Central memory CD8-positive, alpha-beta T cell (primary cell): ENCODE measurements at regions not wholly inside any gene's neighbourhood (a gene's known extent, or its start where the extent isn't known, plus 50 kb on each side); places are given as distances from the start of the nearest gene placed in this dataset.
A peak's percentile ranks its signal among the peaks of the same experiment; 100 is the strongest.

Experiments
- ATAC-seq: fragments of 150-1000 bp; cut with Tn5 transposase; replicated peaks from 2 replicates; pipeline ENCODE4 v1.10.0; 2022; ENCODE audit warnings: mild to moderate bottlenecking, moderate FRiP score, moderate number of reproducible peaks; ENCODE audit not compliant: poor library complexity, severe bottlenecking; ENCODE audit errors: extremely low read depth
- DNase-seq, 2 donors: peaks; one replicate each; pipeline ENCODE4 v3.0.0; 2021; ENCODE audit warnings: low spot score in 2 of 2
- H3K27ac Mint-ChIP-seq: one replicate; pipeline ENCODE4 v1.8.0; 2022; ENCODE audit warnings: low read depth, mild to moderate bottlenecking, moderate library complexity, mixed read lengths
- H3K27me3 Mint-ChIP-seq: one replicate; pipeline ENCODE4 v1.8.0; 2022; ENCODE audit warnings: mixed read lengths
- H3K36me3 Mint-ChIP-seq: one replicate; pipeline ENCODE4 v1.8.0; 2022; ENCODE audit warnings: mild to moderate bottlenecking, moderate library complexity, mixed read lengths; ENCODE audit not compliant: insufficient read depth
- H3K4me1 Mint-ChIP-seq: one replicate; pipeline ENCODE4 v1.8.0; 2022; ENCODE audit warnings: mixed read lengths
- H3K4me3 Mint-ChIP-seq: one replicate; pipeline ENCODE4 v1.8.0; 2022; ENCODE audit warnings: mild to moderate bottlenecking, moderate library complexity, mixed read lengths
- H3K9me3 Mint-ChIP-seq: one replicate; pipeline ENCODE4 v1.8.0; 2022; ENCODE audit warnings: mixed read lengths

- peaks cover 18% of the 10 kb centered on the region for H3K9me3 Mint-ChIP-seq
- no peak for DNase-seq
- H3K4me3 Mint-ChIP-seq = no peak overlapping the region
- H3K27me3 Mint-ChIP-seq = no peaks in the 10 kb centered on the region
- no peaks in the 10 kb centered on the region for H3K36me3 Mint-ChIP-seq
- no peaks in the 10 kb centered on the region for H3K4me1 Mint-ChIP-seq
- ATAC-seq = no peak
- no peak overlapping the region for H3K27ac Mint-ChIP-seq
Measured at GRCh38 chr2:76444732-76445131, 734.0 kb upstream of the GCFC2 start.

GRCh38 chr2:76437564-76437963 is 726.8 kb upstream of the GCFC2 start:
- no peak overlapping the region for H3K4me3 Mint-ChIP-seq
- peaks cover 6% of the 10 kb centered on the region for H3K9me3 Mint-ChIP-seq
- H3K27ac Mint-ChIP-seq = no peak overlapping the region
- H3K27me3 Mint-ChIP-seq = no peaks in the 10 kb centered on the region
- no peaks in the 10 kb centered on the region for H3K4me1 Mint-ChIP-seq
- DNase-seq (no peak), ATAC-seq (no peak)
- H3K36me3 Mint-ChIP-seq = no peaks in the 10 kb centered on the region

GRCh38 chr2:76429374-76429773 is 718.7 kb upstream of the GCFC2 start:
- Mint-ChIP-seq H3K4me3 (no peak overlapping the region), H3K27me3 (no peaks in the 10 kb centered on the region), H3K4me1 (no peaks in the 10 kb centered on the region), H3K9me3 (peaks cover 11% of the 10 kb centered on the region), H3K27ac (no peak overlapping the region), H3K36me3 (no peaks in the 10 kb centered on the region)
- ATAC-seq (no peak), DNase-seq (no peak)

GRCh38 chr2:76427452-76427851 is 716.7 kb upstream of the GCFC2 start:
- Mint-ChIP-seq H3K36me3 (no peaks in the 10 kb centered on the region), H3K4me1 (no peaks in the 10 kb centered on the region), H3K4me3 (no peak overlapping the region), H3K27ac (no peak overlapping the region), H3K27me3 (no peaks in the 10 kb centered on the region), H3K9me3 (peaks cover 11% of the 10 kb centered on the region)
- no peak for ATAC-seq
- no peak for DNase-seq

GRCh38 chr2:76415821-76416220 is 705.1 kb upstream of the GCFC2 start:
- DNase-seq = no peak
- Mint-ChIP-seq H3K27me3 (no peaks in the 10 kb centered on the region), H3K4me3 (no peak overlapping the region), H3K27ac (no peak overlapping the region), H3K4me1 (no peaks in the 10 kb centered on the region), H3K36me3 (no peaks in the 10 kb centered on the region), H3K9me3 (peaks cover 19% of the 10 kb centered on the region)
- ATAC-seq = no peak

GRCh38 chr2:76413436-76413835 is 702.7 kb upstream of the GCFC2 start:
- ATAC-seq (no peak), DNase-seq (no peak)
- Mint-ChIP-seq H3K9me3 (peaks cover 18% of the 10 kb centered on the region), H3K4me1 (no peaks in the 10 kb centered on the region), H3K27me3 (no peaks in the 10 kb centered on the region), H3K36me3 (no peaks in the 10 kb centered on the region), H3K27ac (no peak overlapping the region), H3K4me3 (no peak overlapping the region)

GRCh38 chr2:76406134-76406855 is 695.6 kb upstream of the GCFC2 start:
- Mint-ChIP-seq H3K4me1 (no peaks in the 10 kb centered on the region), H3K27ac (peak overlapping the region; percentile 46), H3K27me3 (no peaks in the 10 kb centered on the region), H3K9me3 (peaks cover 20% of the 10 kb centered on the region), H3K36me3 (no peaks in the 10 kb centered on the region), H3K4me3 (no peak overlapping the region)
- DNase-seq (no peak), ATAC-seq (no peak)

- ATAC-seq (no peak), DNase-seq (no peak)
- no peaks in the 10 kb centered on the region for H3K4me1 Mint-ChIP-seq
- peaks cover 16% of the 10 kb centered on the region for H3K9me3 Mint-ChIP-seq
- no peaks in the 10 kb centered on the region for H3K27me3 Mint-ChIP-seq
- H3K36me3 Mint-ChIP-seq = no peaks in the 10 kb centered on the region
- no peak overlapping the region for H3K27ac Mint-ChIP-seq
- H3K4me3 Mint-ChIP-seq = no peak overlapping the region
Measured at GRCh38 chr2:76393356-76393755, 682.6 kb upstream of the GCFC2 start.

GRCh38 chr2:76391678-76392077 is 681.0 kb upstream of the GCFC2 start:
- peaks cover 7% of the 10 kb centered on the region for H3K9me3 Mint-ChIP-seq
- DNase-seq (no peak), ATAC-seq (no peak)
- no peaks in the 10 kb centered on the region for H3K4me1 Mint-ChIP-seq
- H3K36me3 Mint-ChIP-seq = no peaks in the 10 kb centered on the region
- H3K27me3 Mint-ChIP-seq = no peaks in the 10 kb centered on the region
- no peak overlapping the region for H3K4me3 Mint-ChIP-seq
- no peak overlapping the region for H3K27ac Mint-ChIP-seq

- Mint-ChIP-seq H3K27ac (no peak overlapping the region), H3K27me3 (no peaks in the 10 kb centered on the region), H3K4me3 (no peak overlapping the region), H3K9me3 (no peaks in the 10 kb centered on the region), H3K4me1 (no peaks in the 10 kb centered on the region), H3K36me3 (no peaks in the 10 kb centered on the region)
- ATAC-seq (no peak), DNase-seq (no peak)
Measured at GRCh38 chr2:76387294-76387693, 676.6 kb upstream of the GCFC2 start.

GRCh38 chr2:76385943-76386342 is 675.2 kb upstream of the GCFC2 start:
- no peaks in the 10 kb centered on the region for H3K36me3 Mint-ChIP-seq
- no peaks in the 10 kb centered on the region for H3K27me3 Mint-ChIP-seq
- no peak for DNase-seq
- no peak for ATAC-seq
- no peaks in the 10 kb centered on the region for H3K9me3 Mint-ChIP-seq
- no peak overlapping the region for H3K27ac Mint-ChIP-seq
- no peaks in the 10 kb centered on the region for H3K4me1 Mint-ChIP-seq
- no peak overlapping the region for H3K4me3 Mint-ChIP-seq

- peaks cover 18% of the 10 kb centered on the region for H3K9me3 Mint-ChIP-seq
- no peak overlapping the region for H3K4me3 Mint-ChIP-seq
- H3K27ac Mint-ChIP-seq = no peak overlapping the region
- H3K36me3 Mint-ChIP-seq = no peaks in the 10 kb centered on the region
- DNase-seq = no peak
- H3K27me3 Mint-ChIP-seq = no peaks in the 10 kb centered on the region
- H3K4me1 Mint-ChIP-seq = no peaks in the 10 kb centered on the region
- no peak for ATAC-seq
Measured at GRCh38 chr2:76381624-76382023, 670.9 kb upstream of the GCFC2 start.

GRCh38 chr2:76378140-76378539 is 667.4 kb upstream of the GCFC2 start:
- Mint-ChIP-seq H3K4me3 (no peak overlapping the region), H3K27me3 (no peaks in the 10 kb centered on the region), H3K9me3 (peaks cover 18% of the 10 kb centered on the region), H3K27ac (no peak overlapping the region), H3K4me1 (no peaks in the 10 kb centered on the region), H3K36me3 (no peaks in the 10 kb centered on the region)
- DNase-seq = no peak
- ATAC-seq = no peak
